SJCRH30 (cell line): ENCODE measurements at regions not wholly inside any gene's neighbourhood (a gene's known extent, or its start where the extent isn't known, plus 50 kb on each side); places are given as distances from the start of the nearest gene placed in this dataset.

Experiments
- DNase-seq, 2 experiments: peaks; one replicate each; pipeline ENCODE4 v3.0.0-alpha.2; 2015 to 2020
- H3K27ac ChIP-seq: fragments of 250-450 bp; sonication (Bioruptor Pico); 2 replicates; pipeline ENCODE4 v1.5.1; 2020; ENCODE audit warnings: mild to moderate bottlenecking, moderate library complexity
- H3K27me3 ChIP-seq: fragments of 250-450 bp; sonication (Bioruptor Pico); 2 replicates; pipeline ENCODE4 v1.5.1; 2020; ENCODE audit warnings: mild to moderate bottlenecking, moderate library complexity
- H3K36me3 ChIP-seq: fragments of 250-450 bp; sonication (Bioruptor Pico); 2 replicates; pipeline ENCODE4 v1.5.1; 2020; ENCODE audit warnings: mild to moderate bottlenecking, moderate library complexity
- H3K4me1 ChIP-seq: fragments of 250-450 bp; sonication (Bioruptor Pico); 2 replicates; pipeline ENCODE4 v1.5.1; 2020; ENCODE audit warnings: mild to moderate bottlenecking, moderate library complexity
- H3K4me3 ChIP-seq: fragments of 250-450 bp; sonication (Bioruptor Pico); 2 replicates; pipeline ENCODE4 v1.5.1; 2020; ENCODE audit warnings: mild to moderate bottlenecking, moderate library complexity
- H3K9me3 ChIP-seq: fragments of 250-450 bp; sonication (Bioruptor Pico); replicated peaks from 2 replicates; pipeline ENCODE4 v1.5.1; 2020; ENCODE audit warnings: mild to moderate bottlenecking, moderate library complexity

DNA sequence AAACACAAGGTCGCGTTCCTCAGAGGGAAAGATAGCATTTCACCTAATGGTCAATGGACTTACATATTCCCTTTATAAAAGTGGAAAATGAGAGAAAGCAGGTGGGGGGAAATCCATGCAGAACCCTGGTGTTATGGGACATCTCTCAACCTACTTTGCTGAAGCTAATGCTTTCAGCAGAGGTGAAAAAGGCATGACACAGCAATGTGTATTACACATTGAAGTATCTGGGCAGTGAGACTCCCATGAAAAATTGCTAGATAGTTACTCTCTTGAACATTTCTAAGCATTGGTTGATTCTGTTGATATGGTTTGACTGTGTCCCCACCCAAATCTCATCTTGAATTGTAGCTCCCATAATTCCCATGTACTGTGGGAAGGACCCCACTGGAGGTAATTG is 60.0 kb upstream of the PICALM start:
- Histone ChIP-seq H3K27ac (no peak overlapping the region), H3K27me3 (no peaks in the 10 kb centered on the region), H3K4me1 (0 out of 2 replicates have a peak, but pooled peaks cover 2% of the 10 kb centered on the region), H3K36me3 (no peaks in the 10 kb centered on the region), H3K4me3 (no peak overlapping the region), H3K9me3 (peaks cover 7% of the 10 kb centered on the region)
- no peak for DNase-seq

DNA sequence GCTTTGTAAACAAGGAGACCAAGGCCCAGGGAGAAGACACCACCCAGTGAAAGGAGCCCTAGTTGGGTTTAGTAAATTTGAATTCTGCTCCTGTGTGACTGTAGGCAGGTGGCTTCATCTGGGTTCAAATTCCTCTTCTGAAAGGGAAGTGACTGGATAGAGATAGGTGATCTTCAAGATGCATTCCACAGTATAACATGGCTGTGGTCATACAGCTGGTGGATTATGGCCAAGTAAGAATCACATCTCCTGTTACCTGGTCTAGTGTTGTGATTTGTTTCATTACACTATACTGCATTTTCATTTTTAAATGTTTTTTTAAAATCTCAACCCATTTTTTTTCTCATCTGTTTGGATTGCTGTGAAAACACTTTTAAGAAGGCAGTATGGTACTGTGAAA is 58.0 kb upstream of the PICALM start:
- no peaks in the 10 kb centered on the region for H3K27me3 ChIP-seq
- H3K27ac ChIP-seq, result no peak overlapping the region
- 0 out of 2 replicates have a peak, but pooled peaks cover 2% of the 10 kb centered on the region for H3K4me1 ChIP-seq
- H3K4me3 ChIP-seq, result no peak overlapping the region
- DNase-seq, result no peak
- H3K9me3 ChIP-seq, result peaks cover 7% of the 10 kb centered on the region
- H3K36me3 ChIP-seq, result no peaks in the 10 kb centered on the region

GRCh38 chr11:86124251-86125233 is 55.7 kb upstream of the PICALM start:
- no peak for DNase-seq
- Histone ChIP-seq H3K4me3 (no peak overlapping the region), H3K36me3 (no peaks in the 10 kb centered on the region), H3K27me3 (no peaks in the 10 kb centered on the region), H3K27ac (no peak overlapping the region), H3K4me1 (0 out of 2 replicates have a peak, but pooled peaks cover 2% of the 10 kb centered on the region), H3K9me3 (peaks cover 5% of the 10 kb centered on the region)

GRCh38 chr11:86122773-86123172 is 53.9 kb upstream of the PICALM start:
- Histone ChIP-seq H3K4me1 (0 out of 2 replicates have a peak, but pooled peaks cover 2% of the 10 kb centered on the region), H3K9me3 (no peaks in the 10 kb centered on the region), H3K36me3 (no peaks in the 10 kb centered on the region), H3K27me3 (no peaks in the 10 kb centered on the region), H3K27ac (no peak overlapping the region), H3K4me3 (no peak overlapping the region)
- no peak for DNase-seq

DNA sequence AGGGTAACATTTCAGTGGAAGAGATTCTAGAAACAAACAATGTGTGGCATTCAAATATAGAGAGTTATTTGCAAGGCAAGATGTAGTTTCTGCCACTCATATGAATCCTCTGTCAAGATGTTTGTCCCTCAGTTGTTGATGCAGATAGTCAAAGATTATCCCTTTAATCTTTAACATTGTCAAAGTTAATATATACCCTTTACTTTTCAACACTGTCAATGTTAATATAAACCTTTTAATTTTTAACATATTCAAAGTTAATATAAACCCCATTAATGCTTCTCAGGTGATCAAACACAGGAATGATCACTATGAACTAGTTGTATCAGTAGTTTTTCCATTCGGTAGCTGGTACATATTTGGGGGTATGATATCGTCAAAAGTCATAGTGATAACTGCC is 51.9 kb upstream of the PICALM start:
- no peak for DNase-seq
- Histone ChIP-seq H3K4me3 (no peak overlapping the region), H3K4me1 (no peaks in the 10 kb centered on the region), H3K9me3 (no peaks in the 10 kb centered on the region), H3K27me3 (no peaks in the 10 kb centered on the region), H3K36me3 (no peaks in the 10 kb centered on the region), H3K27ac (no peak overlapping the region)

DNA sequence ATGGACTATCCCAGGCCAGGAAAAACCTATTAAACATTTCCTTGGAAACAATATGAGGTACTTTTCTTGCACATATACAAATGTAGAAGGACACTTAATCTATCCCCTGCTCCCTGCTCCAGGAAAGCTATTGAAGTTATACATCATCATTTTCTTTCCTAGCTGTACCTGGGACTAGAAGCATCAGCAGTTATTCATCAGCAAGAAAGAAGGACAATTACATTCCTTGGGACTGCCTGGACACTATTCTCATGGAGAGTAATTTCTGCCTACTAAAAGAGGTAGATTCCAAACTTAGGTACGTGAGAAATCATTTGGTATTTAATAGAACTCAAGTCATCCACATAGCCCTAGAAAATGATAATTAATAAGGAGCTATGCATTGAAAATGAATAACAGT is 51.0 kb upstream of the PICALM start:
- H3K9me3 ChIP-seq, result no peaks in the 10 kb centered on the region
- H3K27ac ChIP-seq, result no peak overlapping the region
- H3K4me3 ChIP-seq, result no peak overlapping the region
- no peaks in the 10 kb centered on the region for H3K4me1 ChIP-seq
- no peak for DNase-seq
- no peaks in the 10 kb centered on the region for H3K36me3 ChIP-seq
- H3K27me3 ChIP-seq, result no peaks in the 10 kb centered on the region

DNA sequence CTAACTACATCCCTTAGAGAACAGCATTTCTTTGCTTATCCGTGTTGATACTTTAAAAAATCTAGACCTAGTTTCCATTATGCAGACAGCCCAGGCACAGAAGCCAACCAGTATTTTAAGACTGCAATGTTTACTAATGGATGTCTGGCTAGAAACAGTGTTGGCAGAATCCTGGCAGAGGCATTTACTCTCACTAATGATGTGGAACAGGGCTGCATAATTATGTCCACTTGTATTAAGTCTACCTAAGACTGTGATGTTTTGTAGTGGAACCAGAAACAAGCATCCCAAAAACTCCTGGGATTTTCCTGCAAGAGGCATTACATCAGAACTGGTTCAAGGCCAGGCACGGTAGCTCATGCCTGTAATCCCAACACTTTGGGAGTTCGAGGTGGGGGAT is 50.2 kb upstream of the PICALM start:
- H3K36me3 ChIP-seq, result no peaks in the 10 kb centered on the region
- H3K4me1 ChIP-seq, result no peaks in the 10 kb centered on the region
- no peak overlapping the region for H3K4me3 ChIP-seq
- H3K27ac ChIP-seq, result no peak overlapping the region
- H3K27me3 ChIP-seq, result no peaks in the 10 kb centered on the region
- no peaks in the 10 kb centered on the region for H3K9me3 ChIP-seq
- no peak for DNase-seq
